ENCODE measurements at regions not wholly inside any gene's neighbourhood (a gene's known extent, or its start where the extent isn't known, plus 50 kb on each side); places are given as distances from the start of the nearest gene placed in this dataset.

DNA sequence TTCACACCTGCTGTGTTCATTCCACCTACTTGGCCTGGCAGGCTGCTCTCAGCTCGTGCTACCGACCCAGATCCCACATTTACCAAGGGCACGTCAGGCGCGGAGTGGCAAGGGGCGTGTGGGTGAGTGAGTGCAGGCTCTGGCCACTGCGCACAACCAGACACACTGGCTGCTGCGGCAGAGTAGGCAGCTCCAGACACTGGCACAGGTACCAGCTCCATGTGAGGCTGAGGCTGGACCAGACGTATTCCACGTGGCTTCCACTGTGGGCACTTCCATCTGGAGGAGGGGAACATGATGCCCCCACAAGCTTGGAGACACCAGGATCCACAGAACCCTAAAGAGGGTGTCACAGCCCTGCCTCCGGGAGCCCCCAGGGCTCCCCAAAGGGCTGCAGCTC, 74.6 kb upstream of the ZNF804A start:
- no peak for TF ChIP-seq TCF12 (IDR thresholded peaks at IDR 0.05; ENCODE audit: low read depth)
- no peak for TF ChIP-seq EP300 (IDR thresholded peaks at IDR 0.05; ENCODE audit: borderline replicate concordance)
- TF ChIP-seq RAD21 (IDR thresholded peaks at IDR 0.05; ENCODE audit: low read depth) = no peak
- TF ChIP-seq CREB1 (IDR thresholded peaks at IDR 0.05; ENCODE audit: low read depth) = no peak
- no peak for TF ChIP-seq NFIC (IDR thresholded peaks at IDR 0.05)
- TF ChIP-seq, protein P1, sequence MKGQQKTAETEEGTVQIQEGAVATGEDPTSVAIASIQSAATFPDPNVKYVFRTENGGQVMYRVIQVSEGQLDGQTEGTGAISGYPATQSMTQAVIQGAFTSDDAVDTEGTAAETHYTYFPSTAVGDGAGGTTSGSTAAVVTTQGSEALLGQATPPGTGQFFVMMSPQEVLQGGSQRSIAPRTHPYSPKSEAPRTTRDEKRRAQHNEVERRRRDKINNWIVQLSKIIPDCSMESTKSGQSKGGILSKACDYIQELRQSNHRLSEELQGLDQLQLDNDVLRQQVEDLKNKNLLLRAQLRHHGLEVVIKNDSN (IDR thresholded peaks at IDR 0.05) = no peak
- no peak for TF ChIP-seq CEBPB (IDR thresholded peaks at IDR 0.05)
- TF ChIP-seq, protein P2, sequence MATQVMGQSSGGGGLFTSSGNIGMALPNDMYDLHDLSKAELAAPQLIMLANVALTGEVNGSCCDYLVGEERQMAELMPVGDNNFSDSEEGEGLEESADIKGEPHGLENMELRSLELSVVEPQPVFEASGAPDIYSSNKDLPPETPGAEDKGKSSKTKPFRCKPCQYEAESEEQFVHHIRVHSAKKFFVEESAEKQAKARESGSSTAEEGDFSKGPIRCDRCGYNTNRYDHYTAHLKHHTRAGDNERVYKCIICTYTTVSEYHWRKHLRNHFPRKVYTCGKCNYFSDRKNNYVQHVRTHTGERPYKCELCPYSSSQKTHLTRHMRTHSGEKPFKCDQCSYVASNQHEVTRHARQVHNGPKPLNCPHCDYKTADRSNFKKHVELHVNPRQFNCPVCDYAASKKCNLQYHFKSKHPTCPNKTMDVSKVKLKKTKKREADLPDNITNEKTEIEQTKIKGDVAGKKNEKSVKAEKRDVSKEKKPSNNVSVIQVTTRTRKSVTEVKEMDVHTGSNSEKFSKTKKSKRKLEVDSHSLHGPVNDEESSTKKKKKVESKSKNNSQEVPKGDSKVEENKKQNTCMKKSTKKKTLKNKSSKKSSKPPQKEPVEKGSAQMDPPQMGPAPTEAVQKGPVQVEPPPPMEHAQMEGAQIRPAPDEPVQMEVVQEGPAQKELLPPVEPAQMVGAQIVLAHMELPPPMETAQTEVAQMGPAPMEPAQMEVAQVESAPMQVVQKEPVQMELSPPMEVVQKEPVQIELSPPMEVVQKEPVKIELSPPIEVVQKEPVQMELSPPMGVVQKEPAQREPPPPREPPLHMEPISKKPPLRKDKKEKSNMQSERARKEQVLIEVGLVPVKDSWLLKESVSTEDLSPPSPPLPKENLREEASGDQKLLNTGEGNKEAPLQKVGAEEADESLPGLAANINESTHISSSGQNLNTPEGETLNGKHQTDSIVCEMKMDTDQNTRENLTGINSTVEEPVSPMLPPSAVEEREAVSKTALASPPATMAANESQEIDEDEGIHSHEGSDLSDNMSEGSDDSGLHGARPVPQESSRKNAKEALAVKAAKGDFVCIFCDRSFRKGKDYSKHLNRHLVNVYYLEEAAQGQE (IDR thresholded peaks at IDR 0.05; ENCODE audit: low read depth) = no peak
- TF ChIP-seq FOXM1 (IDR thresholded peaks at IDR 0.05; ENCODE audit: borderline replicate concordance, low read depth) = no peak
